DND-41 (cell line): ENCODE measurements at regions not wholly inside any gene's neighbourhood (a gene's known extent, or its start where the extent isn't known, plus 50 kb on each side); places are given as distances from the start of the nearest gene placed in this dataset.

Experiments
- ATAC-seq: fragments of 200-7000 bp; cut with Tn5 transposase; 3 replicates; pipeline ENCODE4 v1.9.1; 2021; ENCODE audit warnings: low read depth; ENCODE audit not compliant: insufficient read depth
- DNase-seq: peaks from one replicate; pipeline ENCODE4 v3.0.0-alpha.2; 2020
- H2AFZ ChIP-seq: 2 replicates; pipeline ENCODE4 v1.6.0; 2012; ENCODE audit warnings: low read depth, low read length
- H3K27ac ChIP-seq: 2 replicates; pipeline ENCODE4 v1.5.1; 2012; ENCODE audit warnings: low read length, inconsistent platforms
- H3K27me3 ChIP-seq: fragments of 200-600 bp; sonication (generic); 2 replicates; pipeline ENCODE4 v1.6.0; 2012; ENCODE audit warnings: low read length, mild to moderate bottlenecking, inconsistent platforms; ENCODE audit not compliant: insufficient read depth, poor library complexity
- H3K36me3 ChIP-seq: 2 replicates; pipeline ENCODE4 v1.5.1; 2012; ENCODE audit warnings: low read length, inconsistent platforms; ENCODE audit not compliant: insufficient read depth
- H3K4me1 ChIP-seq: 2 replicates; pipeline ENCODE4 v1.5.1; 2012; ENCODE audit warnings: mild to moderate bottlenecking, low read length; ENCODE audit not compliant: insufficient read depth
- H3K4me2 ChIP-seq: 2 replicates; pipeline ENCODE4 v1.6.0; 2012; ENCODE audit warnings: mild to moderate bottlenecking, moderate library complexity, low read length, inconsistent platforms; ENCODE audit not compliant: insufficient read depth
- H3K4me3 ChIP-seq, 2 experiments: fragments of 200-600 bp in 1 of 2; shearing (Covaris generic) in 1 of 2; 2 replicates each; pipeline ENCODE4 v1.5.1; 2012 to 2016; ENCODE audit warnings: inconsistent platforms in 2 of 2, low read length in 2 of 2, mild to moderate bottlenecking in 2 of 2, low read depth in 1 of 2, moderate library complexity in 1 of 2
- H3K79me2 ChIP-seq: 2 replicates; pipeline ENCODE4 v1.6.0; 2012; ENCODE audit warnings: low read length, inconsistent platforms; ENCODE audit not compliant: insufficient read depth
- H3K9ac ChIP-seq: 2 replicates; pipeline ENCODE4 v1.6.0; 2012; ENCODE audit warnings: low read depth, mild to moderate bottlenecking, inconsistent platforms, low read length, moderate library complexity
- H3K9me3 ChIP-seq: 2 replicates; pipeline ENCODE4 v1.5.1; 2012; ENCODE audit warnings: low read length, moderate library complexity, mild to moderate bottlenecking, inconsistent platforms; ENCODE audit not compliant: insufficient read depth, severe bottlenecking
- H4K20me1 ChIP-seq: 2 replicates; pipeline ENCODE4 v1.6.0; 2012; ENCODE audit warnings: low read length; ENCODE audit not compliant: insufficient read depth
- EZH2 ChIP-seq: IDR thresholded peaks from 3 replicates; pipeline ENCODE4 v1.6.1; 2012; ENCODE audit warnings: borderline replicate concordance, low read depth, mild to moderate bottlenecking, moderate library complexity, low read length, inconsistent platforms; ENCODE audit not compliant: severe bottlenecking
- TF ChIP-seq, protein P1 (sequence below): IDR thresholded peaks from 2 replicates; pipeline ENCODE4 v1.5.1; 2012; ENCODE audit warnings: borderline replicate concordance, low read length, moderate library complexity, mild to moderate bottlenecking; ENCODE audit not compliant: poor library complexity, severe bottlenecking; ENCODE audit errors: extremely low read depth

DNA sequence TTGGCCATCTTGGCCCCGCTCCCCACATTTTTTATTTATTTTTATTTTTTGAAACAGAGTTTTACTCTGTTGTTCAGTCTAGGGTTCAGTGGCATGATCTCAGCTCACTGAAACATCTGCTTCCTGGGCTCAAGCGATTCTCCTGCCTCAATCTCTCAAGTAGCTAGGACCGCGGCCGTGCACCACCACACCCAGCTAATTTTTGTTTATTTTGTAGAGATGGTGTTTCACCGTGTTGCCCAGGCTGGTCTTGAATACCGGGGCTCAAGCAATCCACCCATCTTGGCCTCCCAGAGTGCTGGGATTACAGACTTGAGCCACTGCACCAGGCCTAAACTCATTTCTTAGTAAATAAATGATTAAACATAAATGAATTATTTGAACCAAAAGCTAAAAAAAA lies 322.0 kb upstream of the LCORL start:
- ATAC-seq (no peak), DNase-seq (no peak)
- no peaks in the 10 kb centered on the region for H3K9me3 ChIP-seq
- H3K27me3 ChIP-seq: no peaks in the 10 kb centered on the region
- H2AFZ ChIP-seq: no peak overlapping the region
- no peak overlapping the region for H3K4me3 ChIP-seq
- H4K20me1 ChIP-seq: no peaks in the 10 kb centered on the region
- H3K36me3 ChIP-seq: no peaks in the 10 kb centered on the region
- H3K79me2 ChIP-seq: no peaks in the 10 kb centered on the region
- TF ChIP-seq EZH2: no peak
- TF ChIP-seq, protein P1, sequence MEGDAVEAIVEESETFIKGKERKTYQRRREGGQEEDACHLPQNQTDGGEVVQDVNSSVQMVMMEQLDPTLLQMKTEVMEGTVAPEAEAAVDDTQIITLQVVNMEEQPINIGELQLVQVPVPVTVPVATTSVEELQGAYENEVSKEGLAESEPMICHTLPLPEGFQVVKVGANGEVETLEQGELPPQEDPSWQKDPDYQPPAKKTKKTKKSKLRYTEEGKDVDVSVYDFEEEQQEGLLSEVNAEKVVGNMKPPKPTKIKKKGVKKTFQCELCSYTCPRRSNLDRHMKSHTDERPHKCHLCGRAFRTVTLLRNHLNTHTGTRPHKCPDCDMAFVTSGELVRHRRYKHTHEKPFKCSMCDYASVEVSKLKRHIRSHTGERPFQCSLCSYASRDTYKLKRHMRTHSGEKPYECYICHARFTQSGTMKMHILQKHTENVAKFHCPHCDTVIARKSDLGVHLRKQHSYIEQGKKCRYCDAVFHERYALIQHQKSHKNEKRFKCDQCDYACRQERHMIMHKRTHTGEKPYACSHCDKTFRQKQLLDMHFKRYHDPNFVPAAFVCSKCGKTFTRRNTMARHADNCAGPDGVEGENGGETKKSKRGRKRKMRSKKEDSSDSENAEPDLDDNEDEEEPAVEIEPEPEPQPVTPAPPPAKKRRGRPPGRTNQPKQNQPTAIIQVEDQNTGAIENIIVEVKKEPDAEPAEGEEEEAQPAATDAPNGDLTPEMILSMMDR: no peak
- H3K27ac ChIP-seq: no peak overlapping the region
- H3K9ac ChIP-seq: no peak overlapping the region
- H3K4me2 ChIP-seq: no peak overlapping the region
- H3K4me1 ChIP-seq: no peaks in the 10 kb centered on the region

DNA sequence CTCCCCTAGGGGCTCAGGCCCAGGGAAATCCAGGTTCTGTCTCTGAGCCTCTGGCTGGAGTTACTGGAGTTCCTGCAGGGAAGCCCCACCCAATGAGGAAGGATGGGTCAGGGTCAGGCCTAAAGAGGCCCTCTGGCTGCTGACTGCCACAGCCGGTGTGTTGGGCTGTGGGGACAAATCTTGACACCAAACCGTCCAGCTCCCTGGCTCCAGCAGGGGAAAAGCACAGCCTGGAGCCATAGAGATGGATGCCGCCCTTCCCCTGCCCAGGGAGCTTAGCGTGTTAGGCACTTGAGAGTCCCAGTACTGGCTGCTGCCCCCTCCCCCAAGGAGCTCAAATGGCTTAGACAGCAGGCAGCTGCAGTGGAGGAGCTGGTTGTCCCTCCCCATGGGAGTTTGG lies 321.3 kb upstream of the LCORL start:
- H3K79me2 ChIP-seq: no peaks in the 10 kb centered on the region
- no peaks in the 10 kb centered on the region for H3K27me3 ChIP-seq
- H4K20me1 ChIP-seq: no peaks in the 10 kb centered on the region
- H3K4me3 ChIP-seq: no peak overlapping the region
- H3K9ac ChIP-seq: no peak overlapping the region
- TF ChIP-seq EZH2: no peak
- TF ChIP-seq, protein P1: no peak
- DNase-seq: no peak
- H3K9me3 ChIP-seq: no peaks in the 10 kb centered on the region
- no peaks in the 10 kb centered on the region for H3K4me1 ChIP-seq
- H3K27ac ChIP-seq: no peak overlapping the region
- H3K36me3 ChIP-seq: no peaks in the 10 kb centered on the region
- ATAC-seq: no peak
- H3K4me2 ChIP-seq: no peak overlapping the region
- no peak overlapping the region for H2AFZ ChIP-seq

DNA sequence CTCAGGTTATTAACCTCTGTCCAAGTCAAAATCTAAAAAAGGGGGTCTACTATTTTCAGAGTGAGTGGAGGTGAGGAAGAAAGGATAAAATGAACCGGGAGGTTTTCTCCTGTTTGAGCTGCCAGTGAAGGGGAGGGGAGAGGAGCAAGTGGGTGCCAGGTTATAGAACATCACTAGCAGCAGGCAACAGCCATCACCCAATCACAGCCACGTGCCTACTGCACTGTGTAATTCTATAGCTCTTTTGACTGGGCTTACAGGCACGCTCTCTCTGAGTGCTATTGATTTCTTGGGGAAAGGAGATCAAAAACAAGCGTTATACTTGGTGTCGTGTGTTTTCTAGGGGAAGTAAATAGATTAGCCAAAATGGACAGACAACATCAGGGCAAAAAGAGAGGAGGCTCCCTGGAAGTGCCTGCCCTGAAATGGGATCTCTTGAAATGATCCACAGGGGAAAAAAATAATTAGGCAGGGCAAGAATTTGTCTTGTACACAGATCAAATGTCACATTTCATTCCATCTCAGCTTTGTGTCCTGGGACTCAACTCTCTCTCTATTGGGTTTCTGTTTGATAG lies 300.5 kb upstream of the LCORL start:
- TF ChIP-seq, protein P1: no peak
- TF ChIP-seq EZH2: no peak
- H3K4me2 ChIP-seq: no peak overlapping the region

DNA sequence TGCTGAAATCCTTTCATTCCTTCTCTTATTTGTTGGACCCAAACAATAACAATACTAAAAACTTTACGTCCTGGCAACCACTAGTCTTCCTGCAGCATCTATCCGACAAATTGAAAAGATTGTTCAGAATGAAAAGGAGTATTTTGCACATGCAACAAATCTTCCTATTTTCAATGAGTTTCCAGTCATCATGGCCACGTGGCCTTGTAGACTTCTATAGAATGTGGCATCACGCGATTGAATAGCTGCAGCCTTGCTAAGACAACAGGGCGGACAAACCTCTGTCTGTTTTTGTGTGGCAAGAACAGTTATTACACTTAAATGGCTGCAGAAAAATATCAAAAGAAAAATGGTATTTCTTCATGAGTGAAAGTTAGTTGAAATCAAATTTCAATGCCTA lies 297.9 kb upstream of the LCORL start:
- ATAC-seq: no peak
- Histone ChIP-seq H3K9me3 (no peaks in the 10 kb centered on the region), H2AFZ (no peak overlapping the region)

More for the DNA sequence above, 300.5 kb upstream of the LCORL start:
- Histone ChIP-seq H3K4me1 (no peaks in the 10 kb centered on the region), H3K36me3 (no peaks in the 10 kb centered on the region), H3K9ac (no peak overlapping the region), H2AFZ (no peak overlapping the region), H3K79me2 (no peaks in the 10 kb centered on the region), H3K4me3 (no peak overlapping the region), H3K9me3 (no peaks in the 10 kb centered on the region), H3K27me3 (no peaks in the 10 kb centered on the region), H3K27ac (no peak overlapping the region), H4K20me1 (no peaks in the 10 kb centered on the region)
- ATAC-seq: no peak
- DNase-seq: no peak

More for the DNA sequence above, 297.9 kb upstream of the LCORL start:
- Histone ChIP-seq H3K27me3 (no peaks in the 10 kb centered on the region), H3K36me3 (no peaks in the 10 kb centered on the region), H4K20me1 (no peaks in the 10 kb centered on the region), H3K27ac (no peak overlapping the region), H3K79me2 (no peaks in the 10 kb centered on the region), H3K9ac (no peak overlapping the region), H3K4me1 (no peaks in the 10 kb centered on the region), H3K4me2 (no peak overlapping the region), H3K4me3 (no peak overlapping the region)
- DNase-seq: no peak
- TF ChIP-seq EZH2: no peak
- TF ChIP-seq, protein P1: no peak
